ENCODE measurements at regions not wholly inside any gene's neighbourhood (a gene's known extent, or its start where the extent isn't known, plus 50 kb on each side); places are given as distances from the start of the nearest gene placed in this dataset.

- DNase-seq (ENCODE audit: low read depth in 1 of 2, low spot score in 1 of 2), result no peak
Observed at GRCh38 chr1:234887016-234887900, 241.4 kb downstream of the TOMM20 start.

GRCh38 chr1:234886081-234886984, 242.3 kb downstream of the TOMM20 start:
- no peak for DNase-seq (ENCODE audit: low read depth in 1 of 2, low spot score in 1 of 2)

- no peak for DNase-seq (ENCODE audit: low read depth in 1 of 2, low spot score in 1 of 2)
Observed at GRCh38 chr1:234885601-234886000, 243.0 kb downstream of the TOMM20 start.

GRCh38 chr1:234884701-234885100, 243.9 kb downstream of the TOMM20 start:
- no peak for DNase-seq (ENCODE audit: low read depth in 1 of 2, low spot score in 1 of 2)

- DNase-seq (ENCODE audit: low read depth in 1 of 2, low spot score in 1 of 2), result no peak
Observed at GRCh38 chr1:234884006-234884405, 244.6 kb downstream of the TOMM20 start.

- DNase-seq (ENCODE audit: low read depth in 1 of 2, low spot score in 1 of 2), result no peak
Observed at GRCh38 chr1:234882898-234883297, 245.7 kb downstream of the TOMM20 start.

GRCh38 chr1:234881893-234882771, 246.5 kb downstream of the TOMM20 start:
- no peak for DNase-seq (ENCODE audit: low read depth in 1 of 2, low spot score in 1 of 2)

- DNase-seq (ENCODE audit: low read depth in 1 of 2, low spot score in 1 of 2), result no peak
Observed at GRCh38 chr1:234879147-234880080, 249.2 kb downstream of the TOMM20 start.

GRCh38 chr1:234878288-234878687, 250.3 kb downstream of the TOMM20 start:
- DNase-seq (ENCODE audit: low read depth in 1 of 2, low spot score in 1 of 2), result no peak

GRCh38 chr1:234877761-234878160, 250.9 kb downstream of the TOMM20 start:
- no peak for DNase-seq (ENCODE audit: low read depth in 1 of 2, low spot score in 1 of 2)

- DNase-seq (ENCODE audit: low read depth in 1 of 2, low spot score in 1 of 2), result no peak
Observed at GRCh38 chr1:234875953-234876855, 252.4 kb downstream of the TOMM20 start.

- no peak for DNase-seq (ENCODE audit: low read depth in 1 of 2, low spot score in 1 of 2)
Observed at GRCh38 chr1:234875328-234875952, 253.2 kb downstream of the TOMM20 start.

- no peak for DNase-seq (ENCODE audit: low read depth in 1 of 2, low spot score in 1 of 2)
Observed at GRCh38 chr1:234874291-234875288, 254.0 kb downstream of the TOMM20 start.

- DNase-seq (ENCODE audit: low read depth in 1 of 2, low spot score in 1 of 2), result no peak
Observed at GRCh38 chr1:234871710-234872271, 256.8 kb downstream of the TOMM20 start.

- DNase-seq (ENCODE audit: low read depth in 1 of 2, low spot score in 1 of 2), result no peak
Observed at GRCh38 chr1:234871039-234871709, 257.5 kb downstream of the TOMM20 start.
